ENCODE measurements at regions not wholly inside any gene's neighbourhood (a gene's known extent, or its start where the extent isn't known, plus 50 kb on each side); places are given as distances from the start of the nearest gene placed in this dataset.
"Not testable (repeated sequence)": the region's sequence is repeated elsewhere in the genome, so short reads cannot be mapped to it uniquely, and the experiment has no call there.

DNA sequence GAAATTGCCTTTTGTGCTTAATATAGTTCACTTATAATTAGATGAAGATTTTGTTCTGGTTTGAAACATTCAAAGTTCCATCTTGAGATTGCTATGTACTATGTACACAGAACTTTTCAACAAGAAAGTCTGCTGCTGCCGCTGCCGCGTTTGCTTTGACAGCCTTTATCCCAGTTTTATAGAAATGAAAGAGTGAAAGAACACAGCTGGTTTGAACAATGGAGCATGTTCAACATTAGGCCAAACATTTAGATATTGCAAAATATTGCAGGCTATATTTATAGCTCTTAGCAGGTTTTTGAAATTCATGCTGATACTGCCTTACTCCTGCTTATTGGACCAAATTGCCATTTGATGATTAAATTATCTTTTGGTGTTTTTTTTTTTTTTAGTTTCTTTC is 299.8 kb upstream of the PRKD1 start:
- no peaks in the 10 kb centered on the region for H3K27me3 Mint-ChIP-seq (ENCODE audit: low read depth)
- no peaks in the 10 kb centered on the region for H3K36me3 Mint-ChIP-seq (ENCODE audit: low read depth)
- DNase-seq (ENCODE audit: low spot score), result no peak
- peaks cover 4% of the 10 kb centered on the region for H3K9me3 Mint-ChIP-seq
- H3K4me3 Mint-ChIP-seq, result no peak overlapping the region
- no peaks in the 10 kb centered on the region for H3K4me1 Mint-ChIP-seq (ENCODE audit: low read depth)
- no peak overlapping the region for H3K27ac Mint-ChIP-seq

DNA sequence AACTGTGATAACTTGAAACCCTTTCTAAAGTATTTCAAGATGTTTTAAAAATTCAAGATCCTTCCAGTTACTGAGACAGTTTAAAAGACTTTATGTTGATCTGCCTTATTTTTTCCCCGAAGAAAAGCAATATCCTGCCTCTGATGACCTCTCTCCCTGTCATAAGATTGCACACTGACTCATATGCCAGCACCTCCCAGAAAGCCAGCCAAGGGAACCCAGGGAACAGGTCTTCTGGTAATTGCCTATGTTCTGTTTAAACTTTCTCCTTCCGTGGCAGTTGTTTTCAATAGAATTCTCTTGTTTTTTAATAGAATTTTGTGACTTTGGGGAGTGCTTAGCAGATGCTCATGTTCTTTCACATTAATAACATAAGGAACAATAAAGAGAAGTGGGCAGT is 300.2 kb upstream of the PRKD1 start:
- Mint-ChIP-seq H3K4me1 (ENCODE audit: low read depth) (no peaks in the 10 kb centered on the region), H3K36me3 (ENCODE audit: low read depth) (no peaks in the 10 kb centered on the region), H3K9me3 (peaks cover 4% of the 10 kb centered on the region), H3K4me3 (no peak overlapping the region), H3K27ac (no peak overlapping the region), H3K27me3 (ENCODE audit: low read depth) (no peaks in the 10 kb centered on the region)
- DNase-seq (ENCODE audit: low spot score), result no peak

DNA sequence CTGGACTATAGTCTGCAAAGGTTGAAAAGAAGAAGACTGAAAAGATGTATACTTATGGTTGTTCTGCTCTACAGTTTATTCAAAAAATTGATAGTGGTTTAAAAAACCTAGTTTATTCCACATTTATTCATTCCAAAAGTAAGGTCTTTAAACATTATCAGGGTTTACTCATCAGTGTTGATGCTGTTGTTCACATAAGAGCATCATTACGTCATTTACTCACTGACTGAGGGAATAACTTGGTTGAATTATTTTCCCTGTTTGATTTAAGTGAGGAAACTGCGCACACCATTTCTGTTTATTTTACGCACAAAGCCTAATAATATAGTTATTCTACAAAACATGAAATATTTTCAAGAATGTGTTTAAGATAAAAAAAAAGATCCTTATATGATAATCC is 303.1 kb upstream of the PRKD1 start:
- no peaks in the 10 kb centered on the region for H3K36me3 Mint-ChIP-seq (ENCODE audit: low read depth)
- no peaks in the 10 kb centered on the region for H3K27me3 Mint-ChIP-seq (ENCODE audit: low read depth)
- H3K4me3 Mint-ChIP-seq, result no peak overlapping the region
- H3K4me1 Mint-ChIP-seq (ENCODE audit: low read depth), result no peaks in the 10 kb centered on the region
- H3K27ac Mint-ChIP-seq, result no peak overlapping the region
- H3K9me3 Mint-ChIP-seq, result no peaks in the 10 kb centered on the region
- no peak for DNase-seq (ENCODE audit: low spot score)

DNA sequence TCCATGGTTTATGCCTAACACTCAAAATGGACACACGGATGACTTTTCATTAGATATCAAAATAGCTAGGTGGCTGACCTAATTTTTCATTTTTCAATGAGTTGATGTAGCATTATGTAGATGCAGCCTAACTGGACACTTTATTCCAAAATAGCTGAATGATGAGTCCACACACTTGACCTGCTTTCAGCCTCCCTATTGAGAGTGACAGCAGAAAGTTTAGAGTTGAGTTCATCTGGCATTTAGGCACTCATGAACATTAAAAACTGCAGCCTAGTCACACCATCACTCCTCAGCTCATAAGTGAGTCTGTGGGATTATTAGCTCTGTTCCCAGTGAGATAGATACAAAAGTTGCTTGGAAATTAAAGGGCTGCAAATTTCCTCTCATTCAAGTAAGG is 307.3 kb upstream of the PRKD1 start:
- Mint-ChIP-seq H3K4me1 (ENCODE audit: low read depth) (no peaks in the 10 kb centered on the region), H3K9me3 (no peaks in the 10 kb centered on the region)

DNA sequence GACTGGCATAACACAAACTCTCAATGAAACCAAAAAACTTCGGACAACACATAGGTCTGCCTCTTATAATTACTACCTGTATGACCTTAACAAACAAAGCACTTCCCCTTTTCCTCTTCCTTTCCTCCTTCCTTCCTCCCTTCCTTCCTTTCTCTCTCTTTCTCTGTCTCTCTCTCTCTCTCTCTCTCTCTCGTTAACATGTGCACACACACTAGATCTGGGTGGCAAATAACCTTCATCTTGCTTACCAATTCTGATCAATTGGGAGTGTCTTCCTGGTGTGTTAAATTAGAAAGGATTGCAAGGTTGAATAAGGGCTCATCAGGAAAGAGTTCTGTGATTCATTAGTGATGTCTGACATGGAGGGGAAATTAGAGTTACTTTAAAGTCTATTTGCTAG is 307.8 kb upstream of the PRKD1 start:
- no peaks in the 10 kb centered on the region for H3K36me3 Mint-ChIP-seq (ENCODE audit: low read depth)
- DNase-seq (ENCODE audit: low spot score), result no peak
- no peak overlapping the region for H3K4me3 Mint-ChIP-seq
- no peak overlapping the region for H3K27ac Mint-ChIP-seq
- H3K27me3 Mint-ChIP-seq (ENCODE audit: low read depth), result no peaks in the 10 kb centered on the region
- no peaks in the 10 kb centered on the region for H3K4me1 Mint-ChIP-seq (ENCODE audit: low read depth)
- no peaks in the 10 kb centered on the region for H3K9me3 Mint-ChIP-seq

More for the DNA sequence above, 307.3 kb upstream of the PRKD1 start:
- Mint-ChIP-seq H3K36me3 (ENCODE audit: low read depth) (no peaks in the 10 kb centered on the region), H3K27me3 (ENCODE audit: low read depth) (no peaks in the 10 kb centered on the region), H3K27ac (no peak overlapping the region), H3K4me3 (no peak overlapping the region)
- no peak for DNase-seq (ENCODE audit: low spot score)

DNA sequence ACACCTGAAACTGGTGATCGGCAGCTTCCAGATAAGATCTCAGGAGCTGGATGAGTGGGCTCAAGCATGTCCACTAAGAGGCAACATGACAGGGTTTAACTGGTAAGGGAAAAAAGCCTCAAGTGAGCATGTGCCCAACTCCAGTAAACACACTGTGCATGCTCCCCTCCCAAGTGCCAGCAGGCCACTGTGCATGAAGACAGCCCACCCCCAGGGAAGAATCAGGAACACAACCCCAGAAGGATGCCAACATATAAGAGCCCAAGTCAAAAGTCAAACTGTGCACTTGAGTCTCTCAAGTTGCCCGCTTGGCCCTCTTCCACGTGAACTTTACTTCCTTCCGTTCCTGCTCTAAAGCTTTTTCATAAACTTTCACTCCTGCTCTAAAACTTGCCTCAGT is 311.3 kb upstream of the PRKD1 start:
- H3K4me3 Mint-ChIP-seq, result no peak overlapping the region
- no peaks in the 10 kb centered on the region for H3K27me3 Mint-ChIP-seq (ENCODE audit: low read depth)
- no peaks in the 10 kb centered on the region for H3K9me3 Mint-ChIP-seq
- no peaks in the 10 kb centered on the region for H3K36me3 Mint-ChIP-seq (ENCODE audit: low read depth)
- no peak overlapping the region for H3K27ac Mint-ChIP-seq
- H3K4me1 Mint-ChIP-seq (ENCODE audit: low read depth), result no peaks in the 10 kb centered on the region
- DNase-seq (ENCODE audit: low spot score), result no peak

DNA sequence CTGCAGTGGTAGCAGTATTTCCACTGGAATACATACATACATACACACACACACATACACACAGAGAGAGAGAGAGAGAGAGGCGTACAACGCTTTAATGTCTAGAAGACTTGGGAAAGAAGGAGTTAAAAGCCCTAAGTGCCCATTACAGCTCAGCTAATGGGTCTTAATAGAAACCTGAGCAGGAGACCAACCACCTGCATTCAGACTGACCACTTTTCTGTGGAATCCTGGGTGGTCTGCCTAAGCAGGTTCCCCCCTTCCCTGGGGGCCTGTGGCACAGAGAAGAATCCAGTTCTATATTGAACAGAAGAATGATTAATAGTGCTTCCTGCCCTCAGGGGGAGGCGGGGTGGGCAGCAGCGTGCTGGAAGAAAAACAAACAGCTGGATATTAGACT is 312.4 kb upstream of the PRKD1 start:
- Mint-ChIP-seq H3K27ac (no peak overlapping the region), H3K36me3 (ENCODE audit: low read depth) (no peaks in the 10 kb centered on the region), H3K4me1 (ENCODE audit: low read depth) (no peaks in the 10 kb centered on the region), H3K27me3 (ENCODE audit: low read depth) (no peaks in the 10 kb centered on the region), H3K4me3 (no peak overlapping the region), H3K9me3 (no peaks in the 10 kb centered on the region)
- DNase-seq (ENCODE audit: low spot score), result no peak

DNA sequence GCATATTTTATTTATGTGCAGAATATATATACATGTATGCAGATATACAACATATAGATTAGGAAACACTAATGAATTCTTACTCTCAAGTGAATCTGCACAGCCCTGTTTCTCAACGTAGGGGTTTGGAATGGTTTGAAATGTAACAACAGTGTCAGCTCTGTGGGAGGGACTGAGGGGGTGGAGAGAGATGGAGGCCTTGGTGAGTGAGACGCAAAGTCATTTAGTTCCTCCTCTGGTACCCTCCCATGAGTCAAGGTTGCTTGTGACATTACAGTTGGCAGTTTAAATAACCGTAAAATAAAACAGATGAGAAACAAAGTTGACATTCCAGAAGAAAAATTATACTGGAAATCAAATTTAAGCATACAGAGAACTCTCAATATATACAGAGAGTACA is 313.0 kb upstream of the PRKD1 start:
- no peaks in the 10 kb centered on the region for H3K36me3 Mint-ChIP-seq (ENCODE audit: low read depth)
- no peak overlapping the region for H3K27ac Mint-ChIP-seq
- no peak for DNase-seq (ENCODE audit: low spot score)
- H3K27me3 Mint-ChIP-seq (ENCODE audit: low read depth), result no peaks in the 10 kb centered on the region
- no peaks in the 10 kb centered on the region for H3K9me3 Mint-ChIP-seq
- no peaks in the 10 kb centered on the region for H3K4me1 Mint-ChIP-seq (ENCODE audit: low read depth)
- no peak overlapping the region for H3K4me3 Mint-ChIP-seq

DNA sequence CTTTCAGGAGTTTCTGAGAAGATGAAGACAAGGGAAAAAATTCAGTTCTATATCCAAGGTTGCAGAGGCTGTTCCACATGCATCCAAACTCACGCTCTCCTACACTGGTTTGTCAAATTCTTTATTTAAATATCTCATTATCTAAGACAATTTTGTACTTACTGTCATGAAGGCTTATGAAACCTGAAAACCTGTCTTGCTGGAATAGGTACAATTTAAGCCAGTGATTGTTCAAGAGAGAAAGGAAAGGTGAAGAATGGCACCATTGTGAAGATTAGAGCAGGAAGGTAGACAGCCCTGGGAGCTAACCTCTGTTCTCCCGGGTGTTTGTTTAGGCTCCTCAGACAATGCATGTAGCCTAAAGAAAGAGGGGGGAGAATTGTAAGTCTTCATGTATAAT is 315.1 kb upstream of the PRKD1 start:
- DNase-seq (ENCODE audit: low spot score), result no peak
- no peaks in the 10 kb centered on the region for H3K27me3 Mint-ChIP-seq (ENCODE audit: low read depth)
- no peaks in the 10 kb centered on the region for H3K4me1 Mint-ChIP-seq (ENCODE audit: low read depth)
- H3K9me3 Mint-ChIP-seq, result no peaks in the 10 kb centered on the region
- H3K4me3 Mint-ChIP-seq, result no peak overlapping the region
- H3K36me3 Mint-ChIP-seq (ENCODE audit: low read depth), result no peaks in the 10 kb centered on the region
- no peak overlapping the region for H3K27ac Mint-ChIP-seq

DNA sequence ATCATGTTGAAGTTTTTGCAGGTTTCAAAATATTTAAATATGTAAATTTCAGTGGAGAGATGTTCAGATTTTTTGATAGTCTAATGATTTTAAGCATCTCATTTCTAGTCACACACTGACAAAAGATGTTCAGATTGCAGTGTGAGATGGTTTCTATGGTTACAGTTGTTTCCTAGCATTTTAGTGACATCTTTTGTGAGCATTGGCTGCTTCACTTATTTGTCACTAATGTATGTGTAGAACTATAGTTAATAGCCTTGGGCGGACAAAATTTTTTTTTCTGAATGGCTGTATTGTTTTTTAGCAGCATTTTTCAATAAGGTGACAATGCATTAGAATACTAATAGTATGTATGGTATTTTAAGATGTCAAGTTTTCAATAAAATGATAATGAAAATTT is 315.6 kb upstream of the PRKD1 start:
- no peaks in the 10 kb centered on the region for H3K9me3 Mint-ChIP-seq
- no peaks in the 10 kb centered on the region for H3K27me3 Mint-ChIP-seq (ENCODE audit: low read depth)
- DNase-seq (ENCODE audit: low spot score), result no peak
- no peaks in the 10 kb centered on the region for H3K4me1 Mint-ChIP-seq (ENCODE audit: low read depth)
- no peak overlapping the region for H3K27ac Mint-ChIP-seq
- H3K4me3 Mint-ChIP-seq, result no peak overlapping the region
- no peaks in the 10 kb centered on the region for H3K36me3 Mint-ChIP-seq (ENCODE audit: low read depth)

DNA sequence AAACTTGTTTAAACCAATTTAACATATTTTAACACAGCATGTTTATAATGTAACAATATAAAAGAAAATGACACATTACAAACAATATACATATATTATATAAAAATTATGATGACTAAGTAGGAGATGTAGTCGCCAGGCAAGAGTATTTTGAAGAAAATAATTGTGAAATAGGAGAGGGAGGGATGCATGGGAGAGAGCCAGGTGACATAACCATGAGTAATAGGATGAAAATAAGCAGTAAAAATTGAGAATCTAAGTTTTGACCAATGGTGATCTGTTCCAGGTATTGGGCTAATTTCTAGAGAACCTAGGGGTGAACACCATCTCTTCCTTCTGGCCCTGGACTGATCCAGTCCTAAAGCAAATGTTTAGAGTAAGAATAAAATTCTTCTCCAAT is 315.2 kb upstream of the G2E3 start:
- no peak overlapping the region for H3K4me3 Mint-ChIP-seq
- H3K27ac Mint-ChIP-seq, result no peak overlapping the region
- H3K27me3 Mint-ChIP-seq (ENCODE audit: low read depth), result no peaks in the 10 kb centered on the region
- no peaks in the 10 kb centered on the region for H3K36me3 Mint-ChIP-seq (ENCODE audit: low read depth)
- no peaks in the 10 kb centered on the region for H3K4me1 Mint-ChIP-seq (ENCODE audit: low read depth)
- no peaks in the 10 kb centered on the region for H3K9me3 Mint-ChIP-seq
- no peak for DNase-seq (ENCODE audit: low spot score)

DNA sequence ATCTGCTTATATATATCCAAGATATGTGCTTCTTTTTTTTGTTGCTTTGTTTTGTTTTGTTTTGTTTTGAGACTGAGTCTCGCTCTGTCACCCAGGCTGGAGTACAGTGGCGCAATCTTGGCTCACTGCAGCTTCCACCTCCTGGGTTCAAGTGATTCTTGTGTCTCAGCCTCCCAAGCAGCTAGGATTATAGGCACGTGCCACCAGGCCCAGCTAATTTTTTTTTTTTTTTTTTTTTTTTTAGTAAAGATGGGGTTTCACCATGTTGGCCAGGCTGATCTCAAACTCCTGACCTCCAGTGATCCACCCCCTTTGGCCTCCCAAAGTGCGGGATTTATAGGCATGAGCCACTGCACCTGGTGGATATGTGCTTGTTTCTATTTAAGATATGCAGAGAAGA is 314.6 kb upstream of the G2E3 start:
- H3K27ac Mint-ChIP-seq; DNase-seq (ENCODE audit: low spot score); H3K4me1 Mint-ChIP-seq (ENCODE audit: low read depth); H3K36me3 Mint-ChIP-seq (ENCODE audit: low read depth); H3K4me3 Mint-ChIP-seq; H3K9me3 Mint-ChIP-seq; H3K27me3 Mint-ChIP-seq (ENCODE audit: low read depth): not testable (repeated sequence)

DNA sequence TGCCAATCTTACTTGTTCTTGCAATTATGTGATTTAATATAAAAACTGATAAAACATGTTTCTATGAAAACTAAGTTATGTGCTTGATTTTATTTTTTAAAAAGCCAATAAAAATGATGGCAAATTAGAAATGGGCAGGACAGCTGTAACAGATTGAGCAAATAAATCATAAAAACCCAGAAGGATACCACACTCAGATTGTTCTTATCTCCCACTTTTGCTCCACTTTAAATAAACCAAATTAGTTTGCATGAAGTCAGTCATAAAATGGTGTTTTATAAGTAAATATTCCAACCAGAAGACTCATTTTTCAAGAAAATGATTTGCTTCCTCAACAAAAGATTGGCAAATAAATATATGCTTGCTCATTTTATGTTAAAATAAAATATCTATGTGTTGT is 307.9 kb upstream of the G2E3 start:
- Mint-ChIP-seq H3K4me1 (ENCODE audit: low read depth) (no peaks in the 10 kb centered on the region), H3K9me3 (peaks cover 6% of the 10 kb centered on the region), H3K27ac (no peak overlapping the region), H3K27me3 (ENCODE audit: low read depth) (no peaks in the 10 kb centered on the region), H3K4me3 (no peak overlapping the region), H3K36me3 (ENCODE audit: low read depth) (no peaks in the 10 kb centered on the region)
- no peak for DNase-seq (ENCODE audit: low spot score)

DNA sequence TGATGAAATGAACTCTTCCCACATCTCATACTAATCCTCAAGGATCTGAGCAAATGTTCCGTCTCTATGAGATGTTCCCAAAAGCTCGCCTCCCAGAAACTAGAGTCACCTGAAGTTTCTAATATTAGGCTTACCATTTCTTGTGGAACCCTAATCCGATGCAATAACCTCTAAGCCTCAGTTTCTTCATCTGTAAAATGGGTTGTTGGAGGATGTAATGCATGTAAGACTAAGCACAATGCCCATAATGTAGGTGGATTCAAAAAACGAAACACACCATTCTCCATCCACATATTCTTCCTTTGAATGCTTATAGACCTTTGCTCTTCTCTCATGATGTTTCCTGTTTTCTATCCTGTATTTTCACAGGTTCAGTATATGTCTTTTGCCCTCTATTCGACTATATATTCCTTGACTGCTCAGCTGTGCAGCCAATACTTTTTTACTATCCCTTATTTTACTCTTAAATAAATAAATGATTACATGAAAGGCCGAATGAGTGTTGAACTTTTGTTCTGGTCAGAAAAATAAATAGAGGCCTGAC is 307.3 kb upstream of the G2E3 start:
- H3K36me3 Mint-ChIP-seq (ENCODE audit: low read depth), result no peaks in the 10 kb centered on the region
- no peaks in the 10 kb centered on the region for H3K27me3 Mint-ChIP-seq (ENCODE audit: low read depth)
- H3K4me1 Mint-ChIP-seq (ENCODE audit: low read depth), result no peaks in the 10 kb centered on the region
- H3K9me3 Mint-ChIP-seq, result peaks cover 6% of the 10 kb centered on the region
- DNase-seq (ENCODE audit: low spot score), result no peak
- no peak overlapping the region for H3K27ac Mint-ChIP-seq
- no peak overlapping the region for H3K4me3 Mint-ChIP-seq

DNA sequence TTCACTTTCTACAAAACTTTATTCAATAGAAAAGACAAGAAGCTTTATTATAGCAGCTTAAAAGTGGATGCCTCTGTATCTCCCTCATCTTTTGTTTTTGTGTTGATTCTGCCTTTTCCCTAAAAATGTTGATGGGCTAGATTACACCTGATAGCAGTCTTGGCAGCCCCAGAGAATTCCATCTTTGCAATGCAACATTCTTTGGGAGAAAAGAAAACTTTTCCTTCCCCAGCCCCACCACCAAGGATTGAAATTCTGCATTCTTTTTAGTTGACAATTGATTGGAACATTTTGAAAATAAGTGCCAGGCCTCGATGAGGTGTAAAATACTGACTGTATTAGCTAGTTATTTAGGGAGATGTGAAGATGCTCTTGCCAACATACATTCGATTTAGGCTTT is 306.8 kb upstream of the G2E3 start:
- Mint-ChIP-seq H3K4me1 (ENCODE audit: low read depth) (no peaks in the 10 kb centered on the region), H3K36me3 (ENCODE audit: low read depth) (no peaks in the 10 kb centered on the region), H3K27ac (no peak overlapping the region), H3K9me3 (peaks cover 6% of the 10 kb centered on the region), H3K4me3 (no peak overlapping the region), H3K27me3 (ENCODE audit: low read depth) (no peaks in the 10 kb centered on the region)
- DNase-seq (ENCODE audit: low spot score), result no peak
